Vagina (tissue), 2 donors: ENCODE measurements at regions not wholly inside any gene's neighbourhood (a gene's known extent, or its start where the extent isn't known, plus 50 kb on each side); places are given as distances from the start of the nearest gene placed in this dataset.

Experiments
- DNase-seq, 2 donors: peaks; one replicate each; pipeline ENCODE4 v3.0.0-alpha.2; 2017; ENCODE audit errors: extremely low spot score in 2 of 2
- H3K27ac ChIP-seq: fragments of 200-600 bp; sonication (generic); one replicate; pipeline ENCODE4 v1.5.1; 2019
- H3K27me3 ChIP-seq: fragments of 200-600 bp; sonication (generic); one replicate; pipeline ENCODE4 v1.5.1; 2019
- H3K36me3 ChIP-seq, 2 donors: fragments of 200-600 bp; sonication (generic); one replicate each; pipeline ENCODE4 v1.5.1; 2017 to 2019
- H3K4me1 ChIP-seq: fragments of 200-600 bp; sonication (generic); one replicate; pipeline ENCODE4 v1.5.1; 2019
- H3K4me3 ChIP-seq, 2 donors: fragments of 200-600 bp; sonication (generic); 1 replicate in 1 of 2; 2 replicates in 1 of 2; pipeline ENCODE4 v1.5.1; 2016 to 2019
- H3K9me3 ChIP-seq: fragments of 200-600 bp; sonication (generic); one replicate; pipeline ENCODE4 v1.5.1; 2019
- POLR2A ChIP-seq, 2 donors: fragments of 450-650 bp; IDR thresholded peaks; one replicate each; pipeline ENCODE4 v1.6.1; 2017; ENCODE audit warnings: antibody characterized with exemption in 2 of 2, mild to moderate bottlenecking in 2 of 2, moderate library complexity in 2 of 2
- POLR2AphosphoS5 ChIP-seq, 2 donors: sonication (generic); formaldehyde crosslinking; IDR thresholded peaks; one replicate each; pipeline ENCODE4 v1.9.0; 2017; ENCODE audit warnings: antibody characterized with exemption in 2 of 2, mild to moderate bottlenecking in 2 of 2, low read depth in 1 of 2; ENCODE audit not compliant: insufficient read depth in 1 of 2
- intact Hi-C: fragments of 100-400 bp; cut with DNase I; formaldehyde crosslinking; loops from one replicate; pipeline ENCODE4 v1.15.1; 2023
- TF ChIP-seq, protein P1 (sequence below), 3 experiments: fragments of 450-650 bp in 2 of 3; fragments of 200-600 bp in 1 of 3; sonication (generic) in 1 of 3; IDR thresholded peaks; one replicate each; pipeline ENCODE4 v1.5.1; 2017 to 2019; ENCODE audit warnings: antibody characterized with exemption in 3 of 3, mild to moderate bottlenecking in 2 of 3, moderate library complexity in 2 of 3

DNA sequence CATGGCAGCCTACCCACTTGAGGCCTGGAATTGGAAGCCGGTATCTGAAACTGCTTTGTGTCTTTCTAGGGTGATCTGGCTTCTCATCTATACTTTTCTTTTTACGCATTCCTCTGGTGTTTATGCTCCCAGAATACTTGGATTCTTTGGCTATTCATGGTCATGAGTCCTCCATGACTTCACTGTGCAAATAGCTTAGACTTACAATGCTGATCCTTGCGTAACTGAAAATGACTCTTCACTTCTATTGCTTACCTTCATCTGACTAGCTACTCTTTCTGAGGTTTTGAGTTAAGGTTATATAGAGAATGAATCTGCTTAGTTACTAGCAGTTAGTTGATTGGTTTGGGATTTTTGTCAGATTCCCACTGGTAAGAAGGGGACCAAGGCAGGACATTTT is 121.7 kb upstream of the NOVA1 start:
- TF ChIP-seq POLR2AphosphoS5 (IDR thresholded peaks at IDR 0.05; ENCODE audit: insufficient read depth in 1 of 2, low read depth in 1 of 2) (no peak), POLR2A (IDR thresholded peaks at IDR 0.05) (no peak)
- TF ChIP-seq, protein P1, sequence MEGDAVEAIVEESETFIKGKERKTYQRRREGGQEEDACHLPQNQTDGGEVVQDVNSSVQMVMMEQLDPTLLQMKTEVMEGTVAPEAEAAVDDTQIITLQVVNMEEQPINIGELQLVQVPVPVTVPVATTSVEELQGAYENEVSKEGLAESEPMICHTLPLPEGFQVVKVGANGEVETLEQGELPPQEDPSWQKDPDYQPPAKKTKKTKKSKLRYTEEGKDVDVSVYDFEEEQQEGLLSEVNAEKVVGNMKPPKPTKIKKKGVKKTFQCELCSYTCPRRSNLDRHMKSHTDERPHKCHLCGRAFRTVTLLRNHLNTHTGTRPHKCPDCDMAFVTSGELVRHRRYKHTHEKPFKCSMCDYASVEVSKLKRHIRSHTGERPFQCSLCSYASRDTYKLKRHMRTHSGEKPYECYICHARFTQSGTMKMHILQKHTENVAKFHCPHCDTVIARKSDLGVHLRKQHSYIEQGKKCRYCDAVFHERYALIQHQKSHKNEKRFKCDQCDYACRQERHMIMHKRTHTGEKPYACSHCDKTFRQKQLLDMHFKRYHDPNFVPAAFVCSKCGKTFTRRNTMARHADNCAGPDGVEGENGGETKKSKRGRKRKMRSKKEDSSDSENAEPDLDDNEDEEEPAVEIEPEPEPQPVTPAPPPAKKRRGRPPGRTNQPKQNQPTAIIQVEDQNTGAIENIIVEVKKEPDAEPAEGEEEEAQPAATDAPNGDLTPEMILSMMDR (IDR thresholded peaks at IDR 0.05): no peak
- no peak for DNase-seq
- Histone ChIP-seq H3K27me3 (no peaks in the 10 kb centered on the region), H3K27ac (no peak overlapping the region), H3K9me3 (no peaks in the 10 kb centered on the region), H3K4me1 (no peaks in the 10 kb centered on the region), H3K4me3 (no peak overlapping the region), H3K36me3 (no peaks in the 10 kb centered on the region)
- intact Hi-C loops: no loop called here

DNA sequence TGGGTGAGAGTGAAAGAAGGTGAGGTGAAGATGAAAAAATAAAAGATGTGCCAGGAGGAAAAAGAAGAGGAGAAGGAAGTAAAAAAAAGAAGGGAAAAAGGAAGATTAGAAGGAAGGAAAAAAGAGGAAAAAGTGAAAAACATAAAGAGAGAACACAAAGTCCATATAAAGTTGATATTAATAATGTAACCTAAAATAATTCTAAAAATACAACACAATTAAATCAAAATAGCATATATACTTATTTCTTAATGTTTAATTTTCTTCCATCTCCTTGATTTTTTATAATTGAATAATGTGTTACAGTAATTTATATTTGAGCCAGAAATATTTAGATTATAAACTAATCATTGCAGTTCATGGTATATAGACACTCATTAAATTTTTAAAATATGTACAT is 124.4 kb upstream of the NOVA1 start:
- no peaks in the 10 kb centered on the region for H3K36me3 ChIP-seq
- intact Hi-C loops: no loop called here
- no peaks in the 10 kb centered on the region for H3K9me3 ChIP-seq
- H3K27me3 ChIP-seq: no peaks in the 10 kb centered on the region
- H3K4me3 ChIP-seq: no peak overlapping the region
- no peak overlapping the region for H3K27ac ChIP-seq
- DNase-seq: no peak
- H3K4me1 ChIP-seq: no peaks in the 10 kb centered on the region
- TF ChIP-seq POLR2AphosphoS5 (IDR thresholded peaks at IDR 0.05; ENCODE audit: insufficient read depth in 1 of 2, low read depth in 1 of 2) (no peak), POLR2A (IDR thresholded peaks at IDR 0.05) (no peak)
- TF ChIP-seq, protein P1 (IDR thresholded peaks at IDR 0.05): no peak

DNA sequence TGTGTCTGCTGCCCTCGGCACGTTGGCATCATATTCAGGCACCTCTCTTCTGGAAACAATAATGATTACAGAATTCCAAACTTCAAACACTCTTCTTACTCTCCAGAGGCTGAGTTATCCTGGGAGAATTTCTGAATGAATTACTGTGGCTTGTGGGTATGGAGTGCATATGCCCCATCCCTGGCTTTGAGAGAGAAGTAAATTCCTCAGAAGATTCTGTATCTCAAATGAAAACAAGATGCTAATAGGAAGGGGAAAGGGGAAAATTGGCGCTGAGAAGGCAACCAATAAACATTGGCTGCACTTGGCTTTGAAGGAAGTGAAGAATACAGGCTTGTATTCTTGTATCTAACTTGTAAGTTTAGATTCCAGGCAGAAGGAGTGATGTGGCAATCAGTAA is 132.0 kb upstream of the NOVA1 start:
- Histone ChIP-seq H3K36me3 (no peaks in the 10 kb centered on the region), H3K4me3 (no peak overlapping the region), H3K4me1 (no peaks in the 10 kb centered on the region), H3K27ac (no peak overlapping the region), H3K9me3 (no peaks in the 10 kb centered on the region), H3K27me3 (no peaks in the 10 kb centered on the region)
- TF ChIP-seq POLR2A (IDR thresholded peaks at IDR 0.05) (no peak), POLR2AphosphoS5 (IDR thresholded peaks at IDR 0.05; ENCODE audit: insufficient read depth in 1 of 2, low read depth in 1 of 2) (no peak)
- TF ChIP-seq, protein P1 (IDR thresholded peaks at IDR 0.05): no peak
- no peak for DNase-seq
- intact Hi-C loops: no loop called here

- H3K4me1 ChIP-seq: no peaks in the 10 kb centered on the region
- no peak overlapping the region for H3K27ac ChIP-seq
- DNase-seq: no peak
- intact Hi-C loops: no loop called here
- TF ChIP-seq POLR2A (IDR thresholded peaks at IDR 0.05): no peak
- TF ChIP-seq, protein P1 (IDR thresholded peaks at IDR 0.05): no peak
- no peak for TF ChIP-seq POLR2AphosphoS5 (IDR thresholded peaks at IDR 0.05; ENCODE audit: insufficient read depth in 1 of 2, low read depth in 1 of 2)
- no peaks in the 10 kb centered on the region for H3K27me3 ChIP-seq
- no peak overlapping the region for H3K4me3 ChIP-seq
- H3K36me3 ChIP-seq: no peaks in the 10 kb centered on the region
- H3K9me3 ChIP-seq: no peaks in the 10 kb centered on the region
These were observed 133.2 kb upstream of the NOVA1 start for GRCh38 chr14:26730929-26731618.

DNA sequence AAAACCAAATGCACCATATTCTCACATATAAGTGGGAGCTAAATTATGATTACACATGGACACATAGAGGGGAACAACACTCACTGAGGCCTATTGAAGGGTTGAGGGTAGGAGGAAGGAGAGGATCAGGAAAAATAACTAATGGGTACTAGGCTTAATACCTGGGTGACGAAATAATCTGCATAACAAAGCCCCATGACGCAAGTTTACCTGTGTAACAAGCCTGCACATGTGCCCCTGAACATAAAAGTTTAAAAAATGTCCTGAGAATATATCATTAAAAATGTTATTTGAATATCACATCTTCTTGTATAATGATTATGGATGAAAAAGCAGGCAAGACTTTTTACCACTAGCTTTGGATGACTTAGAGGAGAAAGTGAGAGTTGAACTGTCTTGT is 138.0 kb upstream of the NOVA1 start:
- no peaks in the 10 kb centered on the region for H3K27me3 ChIP-seq
- H3K4me3 ChIP-seq: no peak overlapping the region
- no peaks in the 10 kb centered on the region for H3K9me3 ChIP-seq
- no peaks in the 10 kb centered on the region for H3K36me3 ChIP-seq
- TF ChIP-seq POLR2AphosphoS5 (IDR thresholded peaks at IDR 0.05; ENCODE audit: insufficient read depth in 1 of 2, low read depth in 1 of 2) (no peak), POLR2A (IDR thresholded peaks at IDR 0.05) (no peak)
- TF ChIP-seq, protein P1 (IDR thresholded peaks at IDR 0.05): no peak
- no peaks in the 10 kb centered on the region for H3K4me1 ChIP-seq
- intact Hi-C loops: no loop called here
- no peak for DNase-seq
- no peak overlapping the region for H3K27ac ChIP-seq
